GM12878 (cell line): ENCODE measurements at regions not wholly inside any gene's neighbourhood (a gene's known extent, or its start where the extent isn't known, plus 50 kb on each side); places are given as distances from the start of the nearest gene placed in this dataset.

Experiments
- ATAC-seq: fragments of 200-7000 bp; cut with Tn5 transposase; 3 replicates; pipeline ENCODE4 v1.9.1; 2020; ENCODE audit warnings: mild to moderate bottlenecking, moderate library complexity
- BruUV-seq: library from RNA; stranded (reverse); fragments of 400-500 nt; replicated peaks from 2 replicates; lab custom pipeline; 2021; lab: Mats Ljungman, UMichigan
- CTCF ChIA-PET: fragments of 300-600 bp; sonication (Branson Sonifier 250); formaldehyde crosslinking; extraction: SDS; loops from one replicate; lab custom pipeline; 2021; ENCODE audit warnings: inconsistent platforms; lab: Yijun Ruan, JAX
- POLR2A ChIA-PET: fragments of 350-600 bp; formaldehyde crosslinking; extraction: SDS; loops from one replicate; lab custom pipeline; 2021; ENCODE audit warnings: inconsistent platforms; lab: Charles Lee
- RAD21 ChIA-PET: fragments of 300-600 bp; sonication (Branson Sonifier 250); formaldehyde crosslinking; loops from one replicate; lab custom pipeline; 2023; ENCODE audit warnings: antibody characterized with exemption; ENCODE audit not compliant: unreplicated experiment; lab: Charles Lee
- SMC1A ChIA-PET: fragments of 300-600 bp; sonication (Branson Sonifier 250); formaldehyde crosslinking; loops from one replicate; lab custom pipeline; 2023; ENCODE audit not compliant: unreplicated experiment, uncharacterized antibody; lab: Charles Lee
- DNase-seq: peaks from one replicate; pipeline ENCODE4 v3.0.0-alpha.2; 2011; ENCODE audit warnings: low read depth, low spot score
- FAIRE-seq: peaks from 3 replicates; lab custom pipeline; 2011; peaks lifted over from hg19 to GRCh38; lab: Jason Lieb, UNC
- H2AFZ ChIP-seq: 2 replicates; pipeline ENCODE4 v1.6.0; 2011; ENCODE audit warnings: low read depth, low read length, control low read depth; ENCODE audit not compliant: control insufficient read depth
- H3K27ac ChIP-seq: 2 replicates; pipeline ENCODE4 v1.5.1; 2011; ENCODE audit warnings: control low read depth; ENCODE audit not compliant: control insufficient read depth, insufficient read depth
- H3K27me3 ChIP-seq, 2 experiments: replicated peaks in 1 of 2; 2 replicates each; pipeline versions ENCODE4 v1.6.0 to v1.6.1; 2011; ENCODE audit warnings: low read length in 1 of 2; ENCODE audit not compliant: control insufficient read depth in 2 of 2, insufficient read depth in 2 of 2
- H3K36me3 ChIP-seq, 2 experiments: 2 replicates each; pipeline ENCODE4 v1.5.1; 2011; ENCODE audit warnings: low read length in 1 of 2; ENCODE audit not compliant: control insufficient read depth in 2 of 2, insufficient read depth in 2 of 2
- H3K4me1 ChIP-seq: 2 replicates; pipeline ENCODE4 v1.6.1; 2011; ENCODE audit warnings: mild to moderate bottlenecking, low read length, moderate library complexity, mixed read lengths; ENCODE audit not compliant: control insufficient read depth, insufficient read depth
- H3K4me2 ChIP-seq: 2 replicates; pipeline ENCODE4 v1.6.0; 2011; ENCODE audit warnings: control low read depth; ENCODE audit not compliant: control insufficient read depth, insufficient read depth
- H3K4me3 ChIP-seq: fragments of 200-600 bp; sonication (generic); 2 replicates; pipeline ENCODE4 v1.5.1; 2016
- H3K79me2 ChIP-seq: 2 replicates; pipeline ENCODE4 v1.6.0; 2011; ENCODE audit warnings: low read length; ENCODE audit not compliant: control insufficient read depth, insufficient read depth
- H3K9ac ChIP-seq: 2 replicates; pipeline ENCODE4 v1.8.0; 2011; ENCODE audit warnings: low read length, control low read depth, mixed read lengths; ENCODE audit not compliant: control insufficient read depth, insufficient read depth
- H3K9me3 ChIP-seq: replicated peaks from 3 replicates; pipeline ENCODE4 v1.5.1; 2011; ENCODE audit warnings: mild to moderate bottlenecking, low read length; ENCODE audit not compliant: control insufficient read depth, insufficient read depth
- H4K20me1 ChIP-seq: 2 replicates; pipeline ENCODE4 v1.6.0; 2011; ENCODE audit not compliant: control insufficient read depth, insufficient read depth
- BCL11A ChIP-seq: IDR thresholded peaks from 2 replicates; pipeline ENCODE4 v1.6.1; 2011; ENCODE audit warnings: low read depth, low read length
- GATAD2B ChIP-seq: fragments of 450-650 bp; conservative IDR thresholded peaks from 2 replicates; pipeline ENCODE4 v1.6.1; 2017; ENCODE audit warnings: low read depth, mild to moderate bottlenecking, moderate library complexity
- HSF1 ChIP-seq: fragments of 150-350 bp; IDR thresholded peaks from 2 replicates; pipeline ENCODE4 v1.6.1; 2014; ENCODE audit warnings: mild to moderate bottlenecking, low read depth, low read length
- IKZF1 ChIP-seq: fragments of 450-650 bp; conservative IDR thresholded peaks from 2 replicates; pipeline ENCODE4 v1.6.1; 2017; ENCODE audit warnings: antibody characterized with exemption, mild to moderate bottlenecking
- IRF5 ChIP-seq: fragments of 450-650 bp; IDR thresholded peaks from 2 replicates; pipeline ENCODE4 v1.6.1; 2017; ENCODE audit warnings: borderline replicate concordance
- KLF5 ChIP-seq: fragments of 450-650 bp; IDR thresholded peaks from 2 replicates; pipeline ENCODE4 v1.6.1; 2014; ENCODE audit warnings: mild to moderate bottlenecking; ENCODE audit not compliant: partially characterized antibody
- MAX ChIP-seq: IDR thresholded peaks from 2 replicates; pipeline ENCODE4 v1.6.1; 2012; ENCODE audit warnings: low read depth, low read length, improper control_type of control experiment
- ZBTB4 ChIP-seq: fragments of 450-650 bp; formaldehyde crosslinking; IDR thresholded peaks from 2 replicates; pipeline ENCODE4 v1.4.0; 2022; ENCODE audit warnings: mild to moderate bottlenecking, moderate library complexity
- ZBTB40 ChIP-seq: fragments of 450-650 bp; IDR thresholded peaks from 2 replicates; pipeline ENCODE4 v1.6.1; 2016; ENCODE audit warnings: mild to moderate bottlenecking, moderate library complexity, borderline replicate concordance
- ZNF274 ChIP-seq: IDR thresholded peaks from one replicate; pipeline ENCODE4 v1.8.0; 2011; ENCODE audit not compliant: insufficient read length, insufficient read depth
- ZZZ3 ChIP-seq: IDR thresholded peaks from 2 replicates; pipeline ENCODE4 v1.6.1; 2011; ENCODE audit warnings: low read depth; ENCODE audit not compliant: control insufficient read depth, insufficient read length
- WGBS: methylation state at CpG from one replicate; pipeline ENCODE4 v1.1.6; 2016; ENCODE audit warnings: low lambda C conversion rate; ENCODE audit not compliant: insufficient replicate concordance, insufficient coverage; ENCODE audit errors: missing lambda C conversion rate; 5-methylcytosine and 5-hydroxymethylcytosine counted together
- in situ Hi-C: fragments of 300-500 bp; cut with MboI; formaldehyde crosslinking; loops from 9 replicates; pipeline ENCODE4 v1.14.3; 2018; ENCODE audit warnings: mixed read lengths
- intact Hi-C: fragments of 100-400 bp; cut with micrococcal nuclease; formaldehyde crosslinking; loops from one replicate; pipeline ENCODE4 v1.14.2; 2022; ENCODE audit not compliant: unreplicated experiment

GRCh38 chr10:130713135-130713534, 576.9 kb downstream of the GLRX3 start:
- Histone ChIP-seq H3K79me2 (no peaks in the 10 kb centered on the region), H3K36me3 (no peaks in the 10 kb centered on the region), H3K9me3 (no peaks in the 10 kb centered on the region), H3K4me1 (no peaks in the 10 kb centered on the region), H3K27ac (no peak overlapping the region), H4K20me1 (no peaks in the 10 kb centered on the region), H2AFZ (no peak overlapping the region), H3K4me3 (no peak overlapping the region), H3K27me3 (no peaks in the 10 kb centered on the region), H3K9ac (no peak overlapping the region), H3K4me2 (no peak overlapping the region)
- in situ Hi-C loops = no loop called here
- WGBS = 26% methylated on average over 4 of the region's 4 CpGs
- POLR2A ChIA-PET = no interaction called here
- RAD21 ChIA-PET = no interaction called here
- intact Hi-C loops = no loop called here
- SMC1A ChIA-PET = no interaction called here
- ATAC-seq (no peak), FAIRE-seq (no peak), DNase-seq (no peak)
- no TSS peak for BruUV-seq
- no peak for TF ChIP-seq HSF1
- TF ChIP-seq KLF5 = no peak
- no peak for TF ChIP-seq ZZZ3
- TF ChIP-seq ZNF274 = no peak
- TF ChIP-seq IRF5 = no peak
- TF ChIP-seq ZBTB4 (CRISPR knock-in tag) = no peak
- no peak for TF ChIP-seq ZBTB40
- no peak for TF ChIP-seq GATAD2B
- TF ChIP-seq MAX = no peak
- TF ChIP-seq BCL11A = no peak
- TF ChIP-seq IKZF1 = no peak
- CTCF ChIA-PET = no interaction called here
